ENCODE measurements at regions not wholly inside any gene's neighbourhood (a gene's known extent, or its start where the extent isn't known, plus 50 kb on each side); places are given as distances from the start of the nearest gene placed in this dataset.

- TF ChIP-seq, protein P1, sequence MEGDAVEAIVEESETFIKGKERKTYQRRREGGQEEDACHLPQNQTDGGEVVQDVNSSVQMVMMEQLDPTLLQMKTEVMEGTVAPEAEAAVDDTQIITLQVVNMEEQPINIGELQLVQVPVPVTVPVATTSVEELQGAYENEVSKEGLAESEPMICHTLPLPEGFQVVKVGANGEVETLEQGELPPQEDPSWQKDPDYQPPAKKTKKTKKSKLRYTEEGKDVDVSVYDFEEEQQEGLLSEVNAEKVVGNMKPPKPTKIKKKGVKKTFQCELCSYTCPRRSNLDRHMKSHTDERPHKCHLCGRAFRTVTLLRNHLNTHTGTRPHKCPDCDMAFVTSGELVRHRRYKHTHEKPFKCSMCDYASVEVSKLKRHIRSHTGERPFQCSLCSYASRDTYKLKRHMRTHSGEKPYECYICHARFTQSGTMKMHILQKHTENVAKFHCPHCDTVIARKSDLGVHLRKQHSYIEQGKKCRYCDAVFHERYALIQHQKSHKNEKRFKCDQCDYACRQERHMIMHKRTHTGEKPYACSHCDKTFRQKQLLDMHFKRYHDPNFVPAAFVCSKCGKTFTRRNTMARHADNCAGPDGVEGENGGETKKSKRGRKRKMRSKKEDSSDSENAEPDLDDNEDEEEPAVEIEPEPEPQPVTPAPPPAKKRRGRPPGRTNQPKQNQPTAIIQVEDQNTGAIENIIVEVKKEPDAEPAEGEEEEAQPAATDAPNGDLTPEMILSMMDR (IDR thresholded peaks at IDR 0.05): no peak
- TF ChIP-seq POLR2A (IDR thresholded peaks at IDR 0.05): no peak
Measured at GRCh38 chr1:81435175-81435574, 365.6 kb upstream of the ADGRL2 start.
